Amniotic stem cell (primary cell): ENCODE measurements at regions not wholly inside any gene's neighbourhood (a gene's known extent, or its start where the extent isn't known, plus 50 kb on each side); places are given as distances from the start of the nearest gene placed in this dataset.

ENCODE experiments used
- DNase-seq: peaks from one replicate; lab custom pipeline; 2025; lab: John Stamatoyannopoulos, UW

DNA sequence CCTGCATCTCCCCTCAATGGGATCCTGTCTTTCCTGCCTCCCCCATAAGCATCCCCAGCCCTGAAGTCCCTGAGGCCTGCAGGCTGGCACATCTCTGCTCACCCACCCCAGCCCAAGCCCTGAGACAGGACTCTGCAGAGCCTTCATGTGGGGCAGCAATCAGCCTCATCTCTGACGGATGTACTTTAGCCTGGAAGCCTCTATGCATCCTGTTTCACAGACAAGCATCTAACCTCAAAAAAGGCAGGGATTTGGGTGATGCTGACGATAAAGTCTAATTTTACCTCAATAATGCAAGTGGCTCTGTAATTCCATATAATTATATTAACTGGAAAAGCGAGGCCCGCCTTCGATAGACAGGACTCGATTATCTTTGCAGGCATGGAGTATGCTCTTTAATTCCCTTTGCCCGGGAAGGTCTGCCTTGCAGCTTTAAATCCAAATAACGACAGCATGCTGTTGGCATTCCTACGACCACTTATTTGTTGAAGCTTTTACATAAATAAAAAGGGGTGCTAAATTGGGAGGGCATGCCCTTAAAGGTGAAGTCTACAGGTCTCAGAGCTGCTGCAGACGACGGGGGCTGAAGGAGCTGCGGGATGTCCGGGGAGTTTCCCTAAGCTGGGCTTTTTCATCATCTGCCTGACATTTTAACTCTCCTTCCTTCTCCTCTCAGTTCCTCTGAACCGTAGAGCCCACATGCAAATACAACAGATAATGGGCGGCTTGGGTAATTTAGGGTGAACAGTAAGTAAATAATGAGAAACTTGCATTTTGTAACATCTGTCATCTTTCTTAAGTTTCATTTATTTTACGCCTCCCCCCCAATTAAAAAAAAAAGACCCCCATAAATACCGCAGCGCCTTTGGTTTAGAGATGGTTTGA, 211.5 kb downstream of the URI1 start:
- DNase-seq, result no peak

DNA sequence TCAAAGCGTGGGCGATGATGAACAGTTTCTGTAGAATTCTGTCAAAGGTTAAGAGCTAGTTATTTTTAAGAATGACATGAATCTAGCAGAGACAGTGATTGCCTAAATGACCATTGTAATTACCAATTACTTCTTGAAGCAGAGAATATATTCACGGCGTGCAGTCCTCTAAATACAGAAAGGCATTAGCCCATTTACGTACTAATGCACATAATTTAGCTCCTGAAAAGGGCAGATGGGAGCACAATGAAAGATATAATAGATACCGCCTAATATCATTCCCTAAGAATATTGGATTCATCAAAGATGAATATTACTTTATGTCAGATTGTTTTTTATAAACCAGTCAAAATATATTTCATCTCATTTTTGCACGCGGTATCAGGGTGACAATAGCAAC, 212.4 kb downstream of the URI1 start:
- DNase-seq, result no peak

DNA sequence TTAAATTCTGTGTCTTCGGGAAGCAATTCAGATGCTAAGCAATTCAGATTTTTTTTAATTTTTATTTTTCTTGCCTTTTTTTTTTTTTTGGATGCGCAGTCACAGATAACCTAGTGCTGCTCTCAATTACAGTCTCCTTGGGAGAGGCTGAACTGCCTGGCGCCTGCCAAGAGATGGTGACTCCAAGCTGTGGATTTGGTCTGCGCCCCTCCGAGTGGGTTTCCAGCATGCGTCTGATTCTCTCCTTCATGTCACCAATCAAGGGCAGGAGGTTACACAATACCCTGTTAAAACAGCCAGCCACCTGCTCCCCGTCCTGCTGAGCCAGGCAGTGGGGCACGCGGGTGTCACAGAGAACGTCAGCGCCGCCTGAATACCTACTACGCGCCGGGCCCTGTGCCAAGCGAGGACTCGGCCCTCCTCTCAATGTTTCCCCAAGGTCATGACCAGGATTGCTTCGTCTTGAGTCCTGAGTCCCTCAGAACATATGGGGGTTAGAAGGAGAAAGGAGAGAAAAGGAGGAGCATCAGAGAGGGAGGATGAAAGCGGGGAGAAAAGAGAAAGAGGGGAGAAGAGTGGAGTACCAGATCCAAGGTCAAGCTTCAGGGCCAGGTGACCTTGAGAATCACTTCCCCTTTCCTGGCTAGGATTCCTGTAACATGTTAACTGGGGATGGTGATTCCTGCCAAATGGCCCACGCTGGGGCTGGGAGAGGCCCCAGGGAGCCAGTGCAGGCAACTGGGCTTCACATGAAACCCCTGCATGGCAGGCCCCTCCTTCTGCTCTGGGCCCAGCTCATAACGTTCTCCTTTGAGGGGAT, 213.6 kb downstream of the URI1 start:
- DNase-seq, result no peak

DNA sequence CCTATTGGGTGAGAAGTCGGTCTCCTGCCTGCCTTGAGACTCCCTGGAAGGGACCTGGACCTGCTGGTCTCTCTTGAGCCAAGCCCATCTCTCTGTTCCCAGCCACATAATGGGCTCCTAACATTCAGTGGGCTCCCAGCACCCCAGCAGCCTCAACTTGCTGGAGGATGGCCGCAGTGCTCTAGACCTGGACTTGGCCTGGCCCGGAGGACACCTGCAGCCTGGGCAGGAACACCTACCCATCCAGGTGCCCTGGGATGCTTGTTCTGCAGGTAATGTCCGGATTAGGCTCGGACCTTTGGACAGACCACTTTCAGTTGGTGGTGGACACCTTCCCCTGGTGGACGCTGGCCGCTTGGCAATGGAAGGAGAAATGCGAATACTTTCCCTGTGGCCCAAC, 214.6 kb downstream of the URI1 start:
- no peak for DNase-seq

DNA sequence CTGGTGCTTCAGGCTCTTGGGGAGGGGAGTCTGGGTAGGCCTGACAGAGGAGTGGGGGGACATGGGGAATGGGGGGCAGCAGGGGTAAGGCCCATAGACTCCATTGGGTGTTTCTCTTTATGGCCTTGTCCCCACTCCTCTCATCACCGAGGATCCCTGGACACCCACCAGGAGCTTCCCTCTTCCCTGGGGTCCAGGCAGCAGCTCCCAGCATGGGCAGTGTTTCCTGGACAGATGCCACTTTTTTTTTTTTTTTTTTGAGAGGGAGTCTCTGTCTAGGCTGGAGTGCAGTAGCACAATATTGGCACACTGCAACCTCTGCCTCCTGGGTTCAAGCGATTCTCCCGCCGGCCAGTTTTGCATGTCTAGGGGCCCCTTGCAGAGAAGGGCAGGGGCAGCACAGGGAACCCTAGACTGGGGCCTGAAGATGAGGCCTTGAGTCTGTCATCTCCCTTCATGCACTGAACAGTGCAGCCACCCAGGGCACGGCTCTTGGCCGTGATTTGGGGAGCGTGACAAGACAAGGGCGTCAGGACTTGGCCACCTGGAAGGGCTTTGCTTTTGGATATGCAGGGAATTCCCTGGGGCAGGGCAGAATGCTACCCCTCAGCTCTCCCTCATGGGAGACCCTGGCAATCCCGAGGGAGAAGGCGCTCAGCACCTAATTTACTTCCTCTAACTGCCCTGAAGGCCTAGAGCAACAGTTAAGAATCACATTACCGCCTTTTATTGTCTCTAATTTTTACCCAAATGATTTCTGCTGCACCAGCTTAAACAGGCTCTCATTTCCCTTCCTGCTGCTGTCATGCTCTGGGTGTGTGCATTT, 213.9 kb upstream of the ZNF536 start:
- DNase-seq, result no peak

DNA sequence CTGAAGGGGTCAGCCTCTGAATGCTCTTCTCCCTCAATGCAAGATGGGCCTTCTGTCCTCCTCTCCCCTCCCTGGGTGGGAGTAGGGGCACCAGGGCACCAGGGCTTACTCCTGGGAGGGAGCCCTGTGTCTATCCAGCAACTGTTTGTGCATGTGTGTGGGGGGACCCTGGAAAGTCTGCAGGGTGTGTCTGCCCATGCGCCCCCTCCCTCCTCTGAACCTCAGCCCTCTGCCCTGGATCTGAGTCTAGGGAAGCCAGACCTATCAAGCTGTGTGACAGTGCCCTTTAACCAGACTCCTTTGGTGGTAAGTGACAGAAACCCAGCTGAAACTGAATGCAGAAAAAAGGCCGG, 213.3 kb upstream of the ZNF536 start:
- DNase-seq, result no peak

DNA sequence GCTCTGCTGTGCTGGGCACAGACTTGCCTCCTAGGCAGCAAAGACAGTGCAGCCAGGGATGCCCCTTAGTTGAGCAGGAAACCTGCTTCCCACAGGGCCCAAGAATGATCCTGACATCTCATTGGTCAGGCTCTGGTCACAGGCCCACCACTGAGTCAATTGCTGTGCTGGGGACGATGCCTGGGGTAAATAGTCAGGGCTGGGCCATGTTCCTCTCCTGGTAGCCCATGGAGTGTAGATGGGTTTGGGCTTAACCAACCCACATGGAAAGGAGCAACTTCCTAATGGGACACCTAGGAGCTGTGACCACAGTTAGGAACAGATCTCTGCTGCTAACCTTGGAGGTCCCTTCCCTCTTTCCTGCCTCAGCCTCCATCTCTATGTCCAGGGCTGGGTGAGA, 212.5 kb upstream of the ZNF536 start:
- DNase-seq, result no peak

DNA sequence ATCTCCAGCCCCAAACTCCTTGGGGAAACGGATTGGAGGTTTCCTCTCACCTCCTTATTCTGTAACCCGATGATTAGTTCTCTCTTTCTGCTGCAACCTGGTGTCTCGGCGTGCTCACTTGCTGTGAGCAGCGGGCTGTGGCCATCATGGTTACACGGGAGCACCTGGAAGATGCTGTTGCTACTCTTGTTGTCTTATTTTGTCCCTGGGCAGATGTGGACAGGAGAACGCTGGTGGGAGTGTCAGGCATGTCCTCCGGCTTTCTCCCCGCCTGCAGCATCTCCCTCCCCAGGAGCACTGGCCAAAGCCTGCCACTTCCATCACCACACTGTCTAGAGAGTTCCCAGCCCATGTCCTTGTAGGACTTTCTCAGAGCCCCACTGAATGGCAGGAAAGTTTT, 211.8 kb upstream of the ZNF536 start:
- no peak for DNase-seq

DNA sequence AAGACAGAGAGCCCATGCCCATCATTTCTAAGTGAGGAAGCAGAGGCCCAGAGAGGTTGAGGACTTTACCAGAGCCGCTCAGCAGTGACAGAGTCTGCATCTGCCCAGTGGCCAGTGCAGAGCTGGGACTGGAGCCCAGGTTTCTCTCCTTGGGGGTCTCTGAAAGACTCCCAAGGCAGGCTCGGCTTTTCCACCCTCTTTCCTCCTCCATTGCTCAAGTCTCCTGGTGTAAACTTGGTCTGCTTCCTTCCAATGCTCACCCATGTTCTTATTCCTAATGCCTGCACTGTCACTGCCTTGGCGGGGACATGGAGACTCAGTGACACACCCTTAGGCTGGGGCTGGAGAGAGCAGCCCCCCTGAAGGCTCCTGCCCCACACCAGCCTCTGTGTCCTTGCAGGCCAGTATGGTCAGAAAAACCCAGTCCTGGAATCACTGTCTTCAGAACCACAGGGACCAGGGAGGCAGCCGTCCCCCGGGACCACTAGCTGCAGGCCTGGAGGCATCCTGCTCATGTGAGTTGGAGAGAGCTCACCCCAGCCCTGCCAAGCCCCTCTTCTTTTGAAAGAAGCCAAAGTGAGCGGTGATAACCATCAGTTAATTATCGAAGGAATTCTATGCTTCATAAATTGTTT, 211.0 kb upstream of the ZNF536 start:
- DNase-seq, result no peak

DNA sequence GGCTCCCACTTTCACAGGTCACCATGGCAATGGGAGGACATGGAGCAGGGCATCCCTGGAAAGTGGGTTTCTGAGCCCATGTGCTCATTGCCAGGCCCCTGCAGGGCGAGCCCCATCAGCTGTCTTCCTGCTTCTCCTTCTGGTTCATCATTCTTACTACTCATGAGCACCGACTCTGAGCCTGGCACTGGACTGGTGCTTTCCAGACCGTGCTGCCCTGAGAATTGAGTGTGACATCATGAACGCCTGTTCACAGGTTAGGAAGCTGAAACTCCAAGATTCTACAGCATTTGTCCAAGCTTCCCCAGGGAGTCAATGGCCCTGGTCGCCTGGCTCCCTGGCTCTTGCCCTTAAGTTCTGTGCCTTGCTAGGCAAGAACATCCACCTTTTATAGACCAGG, 210.4 kb upstream of the ZNF536 start:
- DNase-seq, result no peak

DNA sequence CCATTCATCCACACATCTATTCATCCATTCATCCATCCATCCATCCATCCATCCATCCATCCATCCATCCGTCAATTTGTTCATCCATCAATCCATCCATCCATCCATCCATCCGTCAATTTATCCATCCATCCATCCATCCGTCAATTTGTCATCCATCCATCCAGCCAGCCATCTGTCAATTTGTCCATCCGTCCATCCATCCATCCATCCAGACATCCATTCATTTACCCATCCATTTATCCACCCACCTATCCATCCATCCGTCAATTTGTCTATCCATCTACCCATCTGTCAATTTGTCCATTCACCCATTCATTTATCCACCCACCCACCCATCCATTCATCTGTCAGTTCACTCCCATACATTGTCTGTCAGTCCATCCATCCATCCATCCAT, 209.5 kb upstream of the ZNF536 start:
- no peak for DNase-seq

DNA sequence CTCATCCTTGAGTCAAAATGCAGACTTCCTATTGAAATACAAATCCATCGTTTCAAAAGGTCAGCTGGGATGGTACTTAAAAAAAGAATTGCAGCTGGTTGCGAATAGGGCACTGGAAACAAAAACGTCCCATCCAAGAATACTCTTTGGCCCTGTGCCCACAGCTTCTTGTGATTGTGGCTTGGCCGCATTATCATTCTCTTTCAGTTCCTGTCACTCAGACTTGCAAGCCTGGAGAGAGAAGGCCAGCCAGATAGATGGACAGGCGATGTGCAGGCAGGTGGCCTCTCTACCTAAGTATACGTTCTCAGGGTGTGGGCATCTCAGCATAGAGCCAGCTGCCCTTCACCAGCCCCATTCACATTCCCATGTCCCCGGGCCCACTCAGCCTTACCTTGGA, 208.5 kb upstream of the ZNF536 start:
- no peak for DNase-seq

DNA sequence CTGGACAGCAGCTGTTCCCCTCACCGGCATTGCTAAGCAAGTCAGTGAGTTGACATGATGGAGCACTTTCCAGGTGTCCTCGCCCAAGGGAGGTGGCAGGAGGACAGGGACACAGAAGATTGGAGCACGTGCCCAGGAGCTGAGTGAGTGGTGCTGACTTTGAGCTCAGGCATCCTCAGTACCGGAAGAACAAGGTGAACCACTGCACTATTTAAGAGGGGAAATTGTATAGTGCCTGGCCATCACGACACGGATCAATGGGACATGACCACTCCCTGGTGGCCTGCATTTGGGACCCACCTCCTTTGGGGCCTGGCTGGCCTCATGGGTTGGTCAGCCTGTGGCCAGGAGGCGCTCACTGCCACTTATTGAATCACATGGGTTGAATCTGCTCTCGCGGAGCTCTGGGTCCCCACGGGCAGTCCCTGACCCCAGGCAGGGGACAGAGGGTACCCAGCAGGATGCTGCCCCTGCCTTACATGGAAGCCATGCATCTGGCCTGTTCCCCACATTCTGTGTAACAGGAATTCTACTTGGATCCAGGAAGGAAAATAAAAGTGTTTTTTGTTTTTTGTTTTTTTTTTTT, 206.9 kb upstream of the ZNF536 start:
- no peak for DNase-seq

DNA sequence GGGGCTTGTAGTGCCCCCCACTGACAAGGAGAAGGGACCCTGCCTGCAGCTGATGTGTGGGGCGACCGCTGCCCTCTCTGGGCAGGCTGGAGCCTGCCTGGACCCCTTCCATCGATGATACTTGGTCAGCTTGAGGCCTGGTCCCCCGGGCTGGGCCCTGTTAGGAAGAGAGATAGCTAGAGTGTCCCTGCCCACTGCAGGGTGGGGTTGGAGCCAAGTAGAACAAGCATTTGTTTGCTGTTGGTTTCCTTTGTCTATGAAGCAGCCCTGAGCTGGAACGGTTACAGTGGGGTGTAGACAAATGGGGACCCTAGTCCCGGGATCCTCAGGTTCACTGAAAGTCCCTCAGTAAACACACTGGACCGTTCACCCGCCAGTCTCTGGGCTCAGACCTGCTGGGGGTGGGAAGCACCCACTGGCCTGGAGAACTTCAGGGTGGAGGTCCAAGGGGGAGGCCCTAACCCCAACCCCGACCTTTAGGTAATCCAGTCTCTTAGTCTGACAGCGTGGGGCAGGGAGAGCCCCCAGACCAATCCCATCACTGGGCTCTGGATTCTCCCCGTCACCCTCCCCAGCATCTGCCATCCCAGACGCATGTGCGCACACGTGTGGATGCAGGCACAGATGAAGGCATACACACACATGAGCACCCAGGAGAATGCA, 204.8 kb upstream of the ZNF536 start:
- no peak for DNase-seq

DNA sequence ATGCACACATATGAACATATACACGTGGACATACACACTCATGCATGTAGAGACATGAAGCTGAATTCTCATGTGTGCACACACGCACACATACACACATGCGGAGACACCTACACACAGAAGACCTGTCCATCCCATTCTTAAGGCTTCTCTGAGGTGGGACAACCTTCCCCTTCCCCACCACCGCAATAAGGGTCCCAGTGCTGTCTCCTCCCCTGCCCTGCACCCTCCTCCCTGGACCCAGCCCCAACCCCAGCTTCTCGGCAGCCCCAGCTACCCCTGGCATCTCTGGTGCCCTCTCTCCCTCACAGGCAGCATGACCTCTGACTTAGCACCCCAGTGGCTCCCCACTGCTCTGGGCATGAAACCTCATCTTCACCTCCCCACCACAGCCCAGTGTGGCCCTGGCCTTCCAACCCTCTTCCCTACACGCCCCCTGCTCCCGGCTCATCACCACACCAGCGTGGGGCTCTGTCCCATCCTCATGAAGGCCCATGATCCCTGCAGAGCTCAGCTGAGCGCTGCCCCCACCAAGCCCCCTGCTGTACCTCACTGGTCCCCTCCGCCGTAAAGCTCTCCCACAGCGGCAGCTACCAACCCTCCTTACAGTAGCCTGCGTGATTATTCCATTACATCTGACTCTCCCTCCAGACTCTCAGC, 204.1 kb upstream of the ZNF536 start:
- DNase-seq, result no peak

DNA sequence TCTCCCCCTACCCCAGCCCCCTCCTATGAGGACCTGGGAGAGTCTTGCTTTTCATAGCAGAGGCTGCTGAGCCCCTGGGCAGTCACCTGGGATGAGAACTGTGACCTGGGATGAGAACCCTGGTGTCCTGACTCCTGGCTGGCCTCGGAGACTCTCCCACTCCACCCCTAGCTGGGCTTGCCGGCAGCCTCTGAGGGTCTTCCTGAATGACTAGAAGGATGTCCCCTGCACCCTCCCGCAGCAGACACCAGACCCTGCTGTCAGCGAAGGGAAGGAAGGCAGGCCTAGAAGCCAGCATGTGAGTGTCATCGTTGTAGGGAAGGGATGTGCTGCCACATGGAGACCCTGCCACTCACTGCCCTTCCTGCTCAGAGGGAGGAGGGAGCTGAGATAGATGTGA, 203.4 kb upstream of the ZNF536 start:
- no peak for DNase-seq

DNA sequence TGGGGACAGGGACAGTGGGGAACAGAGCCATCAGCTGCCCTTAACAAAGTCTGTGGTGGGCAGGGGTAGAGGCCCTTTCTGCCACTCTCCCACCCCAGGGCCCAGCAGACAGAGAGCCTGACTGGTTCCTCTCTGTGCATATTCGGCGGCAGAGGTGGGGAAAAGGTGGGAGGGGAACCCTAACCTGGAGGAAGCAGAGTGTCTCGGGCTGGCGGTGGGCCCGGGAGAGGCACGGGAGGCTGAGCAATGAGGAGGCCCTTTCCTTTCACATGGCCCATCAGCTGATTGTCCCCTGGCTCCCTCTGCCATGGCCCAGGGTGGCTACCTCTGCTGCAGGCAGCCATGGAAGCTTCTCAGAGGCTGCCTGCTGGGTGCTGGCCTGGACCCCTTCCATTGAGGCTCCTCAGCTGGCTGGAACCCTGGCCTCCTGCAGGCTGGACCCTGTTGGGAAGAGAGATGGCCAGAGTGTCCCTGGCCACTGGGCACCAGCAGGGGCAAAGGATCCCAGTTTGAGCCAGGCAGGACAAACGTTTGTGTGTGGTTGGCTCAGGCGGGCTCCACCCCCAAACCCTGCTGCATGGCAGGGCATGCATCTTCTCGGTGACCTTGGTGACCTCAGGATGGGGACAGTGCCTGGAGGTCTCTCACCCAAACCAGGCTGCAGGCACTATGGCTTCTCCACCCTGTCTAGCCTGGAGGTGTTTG, 202.8 kb upstream of the ZNF536 start:
- DNase-seq, result no peak

DNA sequence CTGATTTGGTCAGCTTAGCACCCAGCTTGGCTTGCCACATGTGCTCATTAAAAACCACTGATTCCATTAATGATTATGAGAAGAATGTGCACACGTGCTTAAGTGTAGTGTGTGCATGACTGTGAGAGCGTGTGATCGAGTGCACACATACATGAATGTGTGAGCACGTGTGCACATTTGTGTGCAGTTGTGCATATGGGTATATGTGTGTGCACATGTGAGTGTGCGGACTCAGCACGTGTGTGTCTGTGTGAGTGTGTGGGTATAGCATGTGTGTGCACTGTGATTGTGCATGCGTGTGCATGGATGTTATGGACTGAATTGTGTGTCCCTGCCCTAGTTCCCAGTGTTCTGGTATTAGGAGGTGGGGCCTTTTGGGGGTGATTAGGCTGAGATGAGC, 202.1 kb upstream of the ZNF536 start:
- no peak for DNase-seq

DNA sequence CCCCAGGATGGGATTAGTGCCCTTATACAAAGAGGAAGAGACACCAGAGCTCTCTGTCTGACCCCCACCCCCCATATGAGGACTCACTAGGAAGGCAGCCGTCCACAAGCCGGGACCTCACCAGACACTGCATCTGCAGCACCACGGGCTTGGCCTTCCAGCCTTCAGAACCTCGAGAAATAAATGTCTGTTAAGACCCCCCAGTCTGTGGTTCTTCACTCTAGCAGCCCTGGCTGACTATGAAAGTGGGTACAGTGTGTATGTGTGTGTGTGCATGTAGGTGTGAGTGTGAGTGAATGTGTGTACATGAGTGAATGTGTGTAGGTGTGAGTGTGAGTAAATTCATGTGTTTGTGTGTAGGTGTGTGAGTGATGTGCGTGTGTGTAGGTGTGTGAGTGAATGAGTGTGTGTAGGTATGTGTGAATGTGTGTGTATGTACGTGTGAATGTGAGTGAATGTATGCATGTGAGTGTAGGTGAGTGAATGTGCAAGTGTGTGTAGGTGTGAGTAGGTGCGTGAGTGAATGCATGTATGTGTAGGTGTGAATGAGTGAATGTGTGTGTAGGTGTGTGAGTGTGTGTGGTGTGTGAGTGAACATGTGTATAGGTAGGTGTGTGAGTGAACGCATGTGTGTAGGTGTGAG, 201.6 kb upstream of the ZNF536 start:
- DNase-seq, result no peak
